ENCODE measurements at regions not wholly inside any gene's neighbourhood (a gene's known extent, or its start where the extent isn't known, plus 50 kb on each side); places are given as distances from the start of the nearest gene placed in this dataset.

- TF ChIP-seq CTCF (IDR thresholded peaks at IDR 0.05) (no peak), POLR2AphosphoS5 (IDR thresholded peaks at IDR 0.05; ENCODE audit: low read depth, low read length) (no peak), EP300 (IDR thresholded peaks at IDR 0.05; ENCODE audit: borderline replicate concordance in 1 of 2, low read depth in 1 of 2, low read length in 1 of 2) (no peak), YY1 (IDR thresholded peaks at IDR 0.05; ENCODE audit: low read depth) (no peak)
These were observed 517.5 kb downstream of the BCL11B start for GRCh38 chr14:98754343-98755020.

All from SK-N-SH (cell line).